ENCODE measurements at regions not wholly inside any gene's neighbourhood (a gene's known extent, or its start where the extent isn't known, plus 50 kb on each side); places are given as distances from the start of the nearest gene placed in this dataset.
"Not testable (repeated sequence)": the region's sequence is repeated elsewhere in the genome, so short reads cannot be mapped to it uniquely, and the experiment has no call there.

GRCh38 chr5:138677782-138678181 lies 75.4 kb upstream of the CTNNA1 start:
- no peak for DNase-seq

DNA sequence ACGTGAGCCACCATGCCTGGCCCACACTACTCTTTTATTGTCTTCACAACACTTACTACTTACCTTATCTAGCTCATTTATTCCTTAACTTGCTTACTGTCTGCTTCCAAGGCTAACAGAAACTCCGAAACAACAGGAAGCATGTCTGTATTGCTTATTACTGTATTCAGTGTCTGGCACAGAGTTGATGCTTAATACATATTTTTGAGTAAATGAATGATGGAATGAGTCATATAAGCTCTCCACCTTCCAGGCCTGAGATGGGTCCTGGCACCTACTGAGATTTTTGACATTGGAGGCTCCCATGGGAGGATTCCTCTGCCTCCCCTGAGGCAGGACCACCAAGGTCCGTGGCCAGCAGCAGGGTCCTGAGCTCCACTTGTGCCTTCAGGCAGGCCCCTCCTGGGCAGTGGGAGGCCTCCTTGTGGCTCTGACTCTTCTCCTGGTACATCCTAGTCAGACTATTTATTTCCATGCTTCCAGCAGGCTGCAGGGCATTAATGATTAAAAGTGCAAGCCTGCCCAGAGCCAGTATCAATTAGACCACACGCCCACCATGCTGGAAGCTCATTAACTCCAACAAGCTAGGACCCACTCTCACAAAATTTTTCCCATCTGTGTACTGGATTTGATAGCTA lies 76.5 kb upstream of the CTNNA1 start:
- DNase-seq: no peak
- no peak for TF ChIP-seq POLR2A (IDR thresholded peaks at IDR 0.05; ENCODE audit: low read length)
- no peak for TF ChIP-seq GATA1 (IDR thresholded peaks at IDR 0.05; ENCODE audit: low read depth, low read length)

More at GRCh38 chr5:138677782-138678181, 75.4 kb upstream of the CTNNA1 start:
- TF ChIP-seq POLR2A (IDR thresholded peaks at IDR 0.05; ENCODE audit: low read length): no peak

- TF ChIP-seq GATA1 (IDR thresholded peaks at IDR 0.05; ENCODE audit: low read depth, low read length) (no peak), POLR2A (IDR thresholded peaks at IDR 0.05; ENCODE audit: low read length) (no peak)
- no peak for DNase-seq
These were observed 77.2 kb upstream of the CTNNA1 start for GRCh38 chr5:138676002-138676401.

GRCh38 chr5:138668451-138669380 lies 84.5 kb upstream of the CTNNA1 start:
- TF ChIP-seq POLR2A (IDR thresholded peaks at IDR 0.05; ENCODE audit: low read length) (no peak), GATA1 (IDR thresholded peaks at IDR 0.05; ENCODE audit: low read depth, low read length) (no peak)
- DNase-seq: no peak

DNA sequence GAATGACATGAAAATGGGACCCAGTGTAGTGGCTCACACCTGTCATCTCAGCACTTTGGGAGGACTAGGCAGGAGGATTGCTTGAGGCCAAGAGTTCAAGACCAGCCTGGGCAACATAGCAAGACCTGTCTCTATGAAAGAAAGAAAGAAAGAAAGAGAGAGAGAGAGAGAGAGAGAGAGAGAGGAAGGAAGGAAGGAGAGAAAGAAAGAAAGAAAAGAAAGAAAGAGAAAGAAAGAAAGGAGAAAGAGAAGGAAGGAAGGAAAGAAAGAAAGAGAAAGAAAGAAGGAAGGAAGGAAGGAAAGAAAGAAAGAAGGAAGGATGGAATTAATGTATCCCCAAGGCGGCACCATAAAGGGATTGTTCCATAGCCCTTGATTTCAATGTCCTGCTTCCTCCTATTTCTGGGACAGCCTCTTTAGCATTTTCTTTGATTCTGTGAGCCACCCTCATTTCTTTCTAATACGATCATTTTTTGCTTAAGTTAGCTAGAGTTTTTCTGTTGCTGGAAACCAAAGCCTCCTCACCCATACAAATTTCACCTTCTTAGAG lies 85.4 kb upstream of the CTNNA1 start:
- not testable (repeated sequence) for DNase-seq

- no peak for DNase-seq
- TF ChIP-seq GATA1 (IDR thresholded peaks at IDR 0.05; ENCODE audit: low read depth, low read length): no peak
- no peak for TF ChIP-seq POLR2A (IDR thresholded peaks at IDR 0.05; ENCODE audit: low read length)
These were observed 86.9 kb upstream of the CTNNA1 start for GRCh38 chr5:138666226-138666742.

- no peak for DNase-seq
- TF ChIP-seq GATA1 (IDR thresholded peaks at IDR 0.05; ENCODE audit: low read depth, low read length) (no peak), POLR2A (IDR thresholded peaks at IDR 0.05; ENCODE audit: low read length) (no peak)
These were observed 88.0 kb upstream of the CTNNA1 start for GRCh38 chr5:138665261-138665660.

DNA sequence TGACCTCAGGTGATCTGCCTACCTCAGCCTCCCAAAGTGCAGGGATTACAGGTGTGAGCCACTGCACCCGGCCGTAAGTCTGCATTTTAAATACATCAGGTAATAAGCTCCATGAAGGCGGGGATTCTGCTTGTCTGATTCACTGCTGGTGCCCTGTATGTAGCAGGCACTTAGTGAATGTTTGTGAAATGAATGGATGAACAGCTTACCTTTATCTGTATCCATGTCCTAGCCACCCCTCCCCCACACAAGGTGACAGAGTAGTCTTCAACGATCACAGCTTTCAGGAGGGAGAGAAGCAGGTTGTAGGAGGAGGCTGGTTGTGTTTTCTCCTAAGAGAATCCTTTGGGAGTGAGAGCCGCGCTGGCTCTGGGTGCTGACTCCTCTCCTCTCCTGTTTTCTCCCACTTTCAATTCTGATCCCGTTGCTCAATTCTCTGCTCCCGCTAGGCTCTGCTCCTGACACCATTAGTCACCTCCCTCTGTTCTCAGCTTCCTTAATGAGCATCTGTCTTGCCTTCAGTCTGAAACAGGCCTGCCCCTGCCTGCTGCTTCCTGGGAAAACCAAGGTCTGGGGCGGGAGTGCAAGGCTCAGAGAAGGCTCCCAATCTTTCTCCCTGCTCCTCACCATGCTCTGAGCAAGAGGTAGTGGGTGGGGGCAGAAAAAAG lies 88.8 kb upstream of the CTNNA1 start:
- no peak for DNase-seq
- TF ChIP-seq GATA1 (IDR thresholded peaks at IDR 0.05; ENCODE audit: low read depth, low read length) (no peak), POLR2A (IDR thresholded peaks at IDR 0.05; ENCODE audit: low read length) (no peak)

DNA sequence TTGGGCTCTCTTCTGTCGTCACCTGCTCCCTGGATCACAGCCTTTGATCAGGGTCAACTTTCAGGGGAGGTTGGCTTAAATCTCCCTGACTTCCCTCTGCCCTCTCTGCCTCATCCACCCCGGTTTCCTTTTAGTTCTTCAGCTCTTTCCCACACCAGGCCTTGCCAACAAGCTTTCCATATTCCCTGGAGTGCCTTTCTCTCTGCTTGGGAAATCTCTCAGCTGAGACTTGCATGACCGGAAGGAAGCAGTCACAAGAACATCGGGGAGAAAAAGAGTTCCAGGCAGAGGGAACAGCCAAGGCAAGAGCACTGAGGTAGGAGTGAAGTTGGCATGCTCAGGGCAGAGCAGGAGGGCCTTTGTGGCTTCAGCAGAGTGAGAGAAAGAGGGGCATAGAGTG lies 88.4 kb upstream of the HSPA9 start:
- TF ChIP-seq POLR2A (IDR thresholded peaks at IDR 0.05; ENCODE audit: low read length) (no peak), GATA1 (IDR thresholded peaks at IDR 0.05; ENCODE audit: low read depth, low read length) (no peak)
- no peak for DNase-seq

DNA sequence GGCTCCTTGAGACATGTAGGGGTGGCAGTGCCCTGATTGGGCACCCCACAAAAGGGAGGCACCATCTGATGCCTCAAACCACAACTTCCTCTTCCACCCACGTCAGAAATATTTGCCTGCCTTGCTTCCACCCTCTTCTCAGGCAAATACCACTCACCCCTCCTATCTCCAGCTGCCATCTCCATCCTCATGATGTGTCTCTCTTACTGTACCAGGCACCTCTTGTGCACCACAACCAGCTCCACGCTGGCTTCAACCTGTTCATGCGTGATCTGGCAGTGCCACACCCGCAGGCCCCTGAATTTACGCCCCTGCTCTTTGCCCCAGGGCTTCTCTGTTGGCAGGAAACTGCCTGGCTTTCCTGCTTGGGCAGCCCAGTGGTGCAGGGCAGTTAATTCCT lies 87.8 kb upstream of the HSPA9 start:
- no peak for TF ChIP-seq GATA1 (IDR thresholded peaks at IDR 0.05; ENCODE audit: low read depth, low read length)
- no peak for TF ChIP-seq POLR2A (IDR thresholded peaks at IDR 0.05; ENCODE audit: low read length)
- no peak for DNase-seq

DNA sequence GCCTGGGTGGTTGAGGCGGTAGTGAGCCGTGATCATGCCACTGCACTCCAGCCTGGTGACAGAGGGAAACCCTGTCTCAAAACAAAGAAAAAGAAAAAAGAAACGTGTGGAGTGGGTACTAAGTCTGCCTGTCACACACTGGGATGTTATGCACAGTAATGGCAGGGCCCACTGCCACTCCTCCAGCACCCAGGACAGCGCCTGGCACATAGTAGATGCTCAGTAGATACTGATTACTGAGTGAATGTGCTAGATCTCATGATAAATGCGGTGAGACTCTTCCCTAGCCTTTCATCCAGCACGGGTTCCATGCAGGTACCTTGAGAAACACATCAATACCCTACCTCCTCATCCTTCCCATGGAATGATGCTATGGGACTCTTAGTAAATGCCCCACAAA lies 87.4 kb upstream of the HSPA9 start:
- no peak for DNase-seq
- TF ChIP-seq GATA1 (IDR thresholded peaks at IDR 0.05; ENCODE audit: low read depth, low read length) (no peak), POLR2A (IDR thresholded peaks at IDR 0.05; ENCODE audit: low read length) (no peak)

- TF ChIP-seq POLR2A (IDR thresholded peaks at IDR 0.05; ENCODE audit: low read length) (no peak), GATA1 (IDR thresholded peaks at IDR 0.05; ENCODE audit: low read depth, low read length) (no peak)
- DNase-seq: no peak
These were observed 86.8 kb upstream of the HSPA9 start for GRCh38 chr5:138661991-138662434.

- no peak for DNase-seq
- no peak for TF ChIP-seq POLR2A (IDR thresholded peaks at IDR 0.05; ENCODE audit: low read length)
- TF ChIP-seq GATA1 (IDR thresholded peaks at IDR 0.05; ENCODE audit: low read depth, low read length): no peak
These were observed 86.2 kb upstream of the HSPA9 start for GRCh38 chr5:138661291-138661960.

All from erythroblast (primary cell).